Naive thymus-derived CD4-positive, alpha-beta T cell (primary cell): ENCODE measurements at regions not wholly inside any gene's neighbourhood (a gene's known extent, or its start where the extent isn't known, plus 50 kb on each side); places are given as distances from the start of the nearest gene placed in this dataset.
"Not testable (repeated sequence)": the region's sequence is repeated elsewhere in the genome, so short reads cannot be mapped to it uniquely, and the experiment has no call there.

Source experiments
- ATAC-seq: fragments of 150-1000 bp; cut with Tn5 transposase; 2 replicates; pipeline ENCODE4 v1.10.0; 2021; ENCODE audit warnings: mild to moderate bottlenecking, moderate library complexity
- CTCF ChIA-PET: fragments of 350-600 bp; sonication (Branson Sonifier 250); formaldehyde crosslinking; loops from one replicate; lab custom pipeline; 2021; ENCODE audit warnings: antibody characterized with exemption; lab: Charles Lee
- POLR2A ChIA-PET: fragments of 350-600 bp; sonication (Branson Sonifier 250); formaldehyde crosslinking; loops from one replicate; lab custom pipeline; 2021; ENCODE audit warnings: antibody characterized with exemption, inconsistent platforms; lab: Charles Lee
- DNase-seq, 9 donors: peaks; one replicate each; pipeline versions ENCODE4 v3.0.0 to v3.0.0-alpha.2; 2020 to 2022; ENCODE audit warnings: mixed read lengths in 1 of 9
- H3K27ac ChIP-seq: one replicate; pipeline ENCODE4 v1.7.0; 2013; ENCODE audit warnings: mild to moderate bottlenecking, low read depth, low read length, moderate library complexity
- H3K27me3 ChIP-seq, 2 donors: one replicate each; pipeline ENCODE4 v1.7.0; 2013; ENCODE audit warnings: low read length in 2 of 2, mild to moderate bottlenecking in 2 of 2, moderate library complexity in 2 of 2; ENCODE audit not compliant: control insufficient read depth in 2 of 2, insufficient read depth in 2 of 2
- H3K36me3 ChIP-seq, 3 experiments: 1 replicate in 2 of 3; 2 replicates in 1 of 3; pipeline ENCODE4 v1.7.0; 2013; ENCODE audit warnings: low read length in 3 of 3, mild to moderate bottlenecking in 3 of 3, moderate library complexity in 1 of 3; ENCODE audit not compliant: insufficient read depth in 3 of 3, control insufficient read depth in 2 of 3
- H3K4me1 ChIP-seq, 2 donors: one replicate each; pipeline ENCODE4 v1.7.0; 2013; ENCODE audit warnings: low read length in 2 of 2, mild to moderate bottlenecking in 2 of 2, moderate library complexity in 1 of 2; ENCODE audit not compliant: control insufficient read depth in 2 of 2, insufficient read depth in 2 of 2
- H3K4me3 ChIP-seq: 2 replicates; pipeline ENCODE4 v1.7.0; 2013; ENCODE audit warnings: mild to moderate bottlenecking, low read length
- H3K9me3 ChIP-seq, 3 experiments: 1 replicate in 2 of 3; 2 replicates in 1 of 3; pipeline ENCODE4 v1.7.0; 2013; ENCODE audit warnings: low read length in 3 of 3; ENCODE audit not compliant: control insufficient read depth in 2 of 3
- H3K27ac Mint-ChIP-seq, 9 donors: one replicate each; pipeline ENCODE4 v1.8.0; 2020 to 2022; ENCODE audit warnings: mixed read lengths in 9 of 9, mild to moderate bottlenecking in 8 of 9, moderate library complexity in 5 of 9, inconsistent platforms in 2 of 9
- H3K27me3 Mint-ChIP-seq, 5 donors: one replicate each; pipeline ENCODE4 v1.8.0; 2021 to 2022; ENCODE audit warnings: mixed read lengths in 5 of 5, mild to moderate bottlenecking in 1 of 5
- H3K36me3 Mint-ChIP-seq, 5 donors: one replicate each; pipeline ENCODE4 v1.8.0; 2020 to 2022; ENCODE audit warnings: mixed read lengths in 5 of 5, mild to moderate bottlenecking in 3 of 5, inconsistent platforms in 1 of 5
- H3K4me1 Mint-ChIP-seq, 7 donors: one replicate each; pipeline ENCODE4 v1.8.0; 2020 to 2022; ENCODE audit warnings: mixed read lengths in 7 of 7, mild to moderate bottlenecking in 3 of 7, inconsistent platforms in 1 of 7
- H3K4me3 Mint-ChIP-seq, 10 donors: one replicate each; pipeline ENCODE4 v1.8.0; 2020 to 2022; ENCODE audit warnings: mild to moderate bottlenecking in 10 of 10, mixed read lengths in 10 of 10, moderate library complexity in 6 of 10, inconsistent platforms in 2 of 10
- H3K9me3 Mint-ChIP-seq, 11 donors: one replicate each; pipeline ENCODE4 v1.8.0; 2020 to 2022; ENCODE audit warnings: mixed read lengths in 11 of 11, mild to moderate bottlenecking in 4 of 11, inconsistent platforms in 1 of 11, moderate library complexity in 1 of 11
- intact Hi-C, 2 donors: fragments of 100-400 bp; cut with micrococcal nuclease; formaldehyde crosslinking; loops; one replicate each; pipeline ENCODE4 v1.15.1; 2023

DNA sequence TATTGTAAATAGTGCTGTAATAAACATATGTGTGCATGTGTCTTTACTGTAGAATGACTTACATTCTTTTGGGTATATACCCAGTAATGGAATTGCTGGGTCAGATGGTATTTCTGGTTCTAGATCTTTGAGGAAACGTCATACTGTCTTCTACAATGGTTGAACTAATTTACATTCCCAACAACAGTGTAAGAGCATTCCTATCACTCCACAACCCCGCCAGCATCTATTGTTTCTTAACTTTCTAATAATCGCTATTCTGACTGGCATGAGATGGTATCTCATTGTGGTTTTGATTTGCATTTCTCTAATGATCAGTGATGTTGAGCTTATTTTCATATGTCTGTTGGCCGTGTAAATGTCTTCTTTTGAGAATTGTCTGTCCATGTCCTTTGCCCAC is 873.8 kb upstream of the ACVR2A start:
- POLR2A ChIA-PET, H3K27ac Mint-ChIP-seq, H3K27ac ChIP-seq, DNase-seq, H3K4me3 Mint-ChIP-seq, H3K4me1 Mint-ChIP-seq, H3K4me1 ChIP-seq, H3K36me3 ChIP-seq, H3K9me3 ChIP-seq, H3K4me3 ChIP-seq, intact Hi-C loops, CTCF ChIA-PET, H3K36me3 Mint-ChIP-seq, H3K27me3 Mint-ChIP-seq, H3K27me3 ChIP-seq, ATAC-seq: not testable (repeated sequence)
- peaks cover 0 to 31% (median 8%) of the 10 kb centered on the region in 11 donors for H3K9me3 Mint-ChIP-seq

DNA sequence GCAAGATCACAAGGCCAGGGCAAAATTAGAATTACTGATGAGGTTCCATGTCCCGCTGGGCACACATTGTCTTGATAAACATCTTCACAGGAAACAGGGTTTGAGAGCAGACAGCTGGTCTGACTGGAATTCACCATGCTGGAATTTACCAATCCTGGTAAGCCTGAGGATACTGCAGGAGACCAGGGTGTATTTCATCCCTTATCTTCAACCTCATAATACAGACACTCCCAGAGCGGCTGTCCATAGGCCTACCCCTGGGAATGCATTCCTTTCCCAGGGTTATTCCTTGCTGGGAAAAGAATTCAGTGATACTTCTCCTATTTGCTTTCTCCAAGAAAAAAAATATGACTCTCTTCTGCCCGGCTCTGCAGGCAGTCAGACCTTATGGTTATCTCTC is 875.1 kb upstream of the ACVR2A start:
- DNase-seq, H3K4me3 ChIP-seq, H3K27me3 ChIP-seq, POLR2A ChIA-PET, ATAC-seq, H3K36me3 ChIP-seq, H3K27ac ChIP-seq, CTCF ChIA-PET, H3K4me1 ChIP-seq, H3K9me3 ChIP-seq, intact Hi-C loops, H3K4me3 Mint-ChIP-seq, H3K27ac Mint-ChIP-seq, H3K36me3 Mint-ChIP-seq, H3K27me3 Mint-ChIP-seq, H3K4me1 Mint-ChIP-seq: not testable (repeated sequence)
- H3K9me3 Mint-ChIP-seq = peaks cover 0 to 31% (median 8%) of the 10 kb centered on the region in 11 donors

- no peaks in the 10 kb centered on the region for H3K36me3 Mint-ChIP-seq
- ATAC-seq (no peak), DNase-seq (no peak)
- POLR2A ChIA-PET = no interaction called here
- H3K9me3 Mint-ChIP-seq = peaks cover 0 to 10% (median 5%) of the 10 kb centered on the region in 11 donors
- no peak overlapping the region for H3K27ac ChIP-seq
- H3K36me3 ChIP-seq = no peaks in the 10 kb centered on the region
- peaks cover 0 to 5% (median 0%) of the 10 kb centered on the region in 5 donors for H3K27me3 Mint-ChIP-seq
- H3K4me3 ChIP-seq = no peak overlapping the region
- intact Hi-C loops = no loop called here
- no peaks in the 10 kb centered on the region for H3K9me3 ChIP-seq
- H3K27me3 ChIP-seq = no peaks in the 10 kb centered on the region
- CTCF ChIA-PET = no interaction called here
- H3K4me1 Mint-ChIP-seq = no peaks in the 10 kb centered on the region
- no peak overlapping the region for H3K4me3 Mint-ChIP-seq
- no peak overlapping the region for H3K27ac Mint-ChIP-seq
- no peaks in the 10 kb centered on the region for H3K4me1 ChIP-seq
Observed at GRCh38 chr2:146964494-146964893, 880.3 kb upstream of the ACVR2A start.

GRCh38 chr2:146954544-146954943 is 890.3 kb upstream of the ACVR2A start:
- no peak for DNase-seq
- Mint-ChIP-seq H3K4me1 (no peaks in the 10 kb centered on the region), H3K27me3 (peaks cover 0 to 8% (median 0%) of the 10 kb centered on the region in 5 donors), H3K27ac (no peak overlapping the region), H3K36me3 (no peaks in the 10 kb centered on the region), H3K4me3 (no peak overlapping the region), H3K9me3 (peaks cover 0 to 6% (median 0%) of the 10 kb centered on the region in 11 donors)
- no peaks in the 10 kb centered on the region for H3K36me3 ChIP-seq
- no peaks in the 10 kb centered on the region for H3K4me1 ChIP-seq
- H3K4me3 ChIP-seq = no peak overlapping the region
- no peak overlapping the region for H3K27ac ChIP-seq
- POLR2A ChIA-PET = no interaction called here
- no peaks in the 10 kb centered on the region for H3K27me3 ChIP-seq
- CTCF ChIA-PET = no interaction called here
- no peak for ATAC-seq
- intact Hi-C loops = no loop called here
- H3K9me3 ChIP-seq = no peaks in the 10 kb centered on the region

DNA sequence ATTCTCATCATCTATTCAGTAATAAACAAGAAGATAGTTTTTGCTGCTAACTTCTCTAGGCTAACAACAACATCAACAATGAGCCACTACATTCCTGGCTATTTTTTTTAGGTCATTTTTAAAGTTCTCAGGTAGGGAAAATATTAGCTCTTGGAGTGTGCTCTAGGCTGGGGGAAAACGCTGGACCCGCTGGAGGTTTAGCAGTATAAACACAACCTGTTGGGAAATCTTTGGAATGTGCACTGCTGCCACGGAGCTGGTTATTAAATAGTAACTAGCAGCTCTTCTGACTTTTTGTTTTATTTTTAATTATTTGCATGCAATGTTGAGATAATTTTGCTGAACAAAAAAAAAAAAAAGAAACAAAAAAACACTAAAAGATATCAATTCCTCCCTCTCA is 892.1 kb upstream of the ACVR2A start:
- no peaks in the 10 kb centered on the region for H3K4me1 ChIP-seq
- no peaks in the 10 kb centered on the region for H3K9me3 ChIP-seq
- no peak overlapping the region for H3K27ac ChIP-seq
- H3K36me3 Mint-ChIP-seq = no peaks in the 10 kb centered on the region
- CTCF ChIA-PET = no interaction called here
- H3K4me3 Mint-ChIP-seq = no peak overlapping the region
- no peaks in the 10 kb centered on the region for H3K4me1 Mint-ChIP-seq
- no peak for ATAC-seq
- peaks cover 0 to 6% (median 0%) of the 10 kb centered on the region in 11 donors for H3K9me3 Mint-ChIP-seq
- no peaks in the 10 kb centered on the region for H3K36me3 ChIP-seq
- H3K4me3 ChIP-seq = no peak overlapping the region
- H3K27me3 ChIP-seq = no peaks in the 10 kb centered on the region
- H3K27me3 Mint-ChIP-seq = peaks cover 0 to 8% (median 0%) of the 10 kb centered on the region in 5 donors
- intact Hi-C loops = no loop called here
- no peak for DNase-seq
- H3K27ac Mint-ChIP-seq = no peak overlapping the region
- POLR2A ChIA-PET = no interaction called here

DNA sequence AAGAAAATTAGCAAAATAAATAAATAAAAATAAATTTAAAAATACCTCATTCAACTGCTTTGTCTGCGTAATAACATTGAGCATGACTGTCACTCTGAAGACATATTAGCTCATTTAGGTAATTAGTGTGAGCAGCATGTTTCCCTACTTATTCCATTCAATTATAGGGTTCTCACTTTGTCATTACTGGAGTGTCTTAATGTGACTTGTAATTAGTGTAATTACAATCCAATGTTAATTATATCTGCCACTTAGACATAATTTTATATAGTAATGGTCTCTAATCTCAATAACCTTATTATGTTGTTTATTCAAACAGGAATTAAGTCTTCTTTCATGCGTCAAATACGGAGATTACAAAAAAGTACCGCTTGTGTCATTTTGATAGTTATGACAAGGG is 893.9 kb upstream of the ACVR2A start:
- Histone ChIP-seq H3K4me3 (no peak overlapping the region), H3K27ac (no peak overlapping the region), H3K36me3 (no peaks in the 10 kb centered on the region), H3K27me3 (no peaks in the 10 kb centered on the region), H3K9me3 (no peaks in the 10 kb centered on the region), H3K4me1 (no peaks in the 10 kb centered on the region)
- POLR2A ChIA-PET = no interaction called here
- Mint-ChIP-seq H3K9me3 (peaks cover 0 to 6% (median 0%) of the 10 kb centered on the region in 11 donors), H3K36me3 (no peaks in the 10 kb centered on the region), H3K4me3 (no peak overlapping the region), H3K27me3 (peaks cover 0 to 3% (median 0%) of the 10 kb centered on the region in 5 donors), H3K4me1 (no peaks in the 10 kb centered on the region), H3K27ac (no peak overlapping the region)
- no peak for ATAC-seq
- CTCF ChIA-PET = no interaction called here
- intact Hi-C loops = no loop called here
- DNase-seq = no peak

DNA sequence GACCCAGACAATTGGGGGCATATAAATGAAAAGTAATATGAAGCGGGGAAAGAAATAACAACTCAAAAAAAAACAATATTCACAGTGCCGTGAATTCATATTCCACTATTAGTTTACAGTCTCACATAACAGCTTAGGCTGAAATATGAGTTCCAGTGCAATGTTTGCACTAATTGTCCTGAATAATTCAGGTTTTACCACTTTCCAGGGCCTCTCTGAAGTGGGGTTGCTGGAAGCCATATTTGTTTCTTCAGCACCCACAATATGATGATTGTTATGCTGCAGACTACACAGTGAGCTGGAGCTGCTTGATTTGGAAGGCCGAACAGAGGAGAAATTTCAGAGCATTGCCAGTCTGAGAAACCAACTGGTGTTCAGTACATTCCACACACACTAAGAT is 894.5 kb upstream of the ACVR2A start:
- Histone ChIP-seq H3K9me3 (no peaks in the 10 kb centered on the region), H3K27ac (no peak overlapping the region), H3K4me1 (no peaks in the 10 kb centered on the region), H3K4me3 (no peak overlapping the region), H3K27me3 (no peaks in the 10 kb centered on the region), H3K36me3 (no peaks in the 10 kb centered on the region)
- no peak for DNase-seq
- no peak for ATAC-seq
- H3K4me1 Mint-ChIP-seq = no peaks in the 10 kb centered on the region
- no peak overlapping the region for H3K4me3 Mint-ChIP-seq
- intact Hi-C loops = no loop called here
- no peaks in the 10 kb centered on the region for H3K36me3 Mint-ChIP-seq
- H3K27ac Mint-ChIP-seq = no peak overlapping the region
- ChIA-PET CTCF (no interaction called here), POLR2A (no interaction called here)
- H3K27me3 Mint-ChIP-seq = peaks cover 0 to under 1% (median 0%) of the 10 kb centered on the region in 5 donors
- peaks cover 0 to 9% (median 0%) of the 10 kb centered on the region in 11 donors for H3K9me3 Mint-ChIP-seq
